ENCODE measurements at regions not wholly inside any gene's neighbourhood (a gene's known extent, or its start where the extent isn't known, plus 50 kb on each side); places are given as distances from the start of the nearest gene placed in this dataset.
A peak's percentile ranks its signal among the peaks of the same experiment; 100 is the strongest.

GRCh38 chr14:51533872-51534553 is 117.7 kb upstream of the FRMD6 start:
- TF ChIP-seq TAF1 (IDR thresholded peaks at IDR 0.05; ENCODE audit: low read depth, low read length): no peak
- TF ChIP-seq KDM1A (IDR thresholded peaks at IDR 0.05; ENCODE audit: borderline replicate concordance, low read length): no peak
- no peak for TF ChIP-seq ZNF274 (IDR thresholded peaks at IDR 0.05; ENCODE audit: borderline replicate concordance, extremely low read depth, low read length)
- TF ChIP-seq EGR1 (IDR thresholded peaks at IDR 0.05; ENCODE audit: borderline replicate concordance, low read depth, low read length): no peak
- no peak for TF ChIP-seq POLR2AphosphoS5 (IDR thresholded peaks at IDR 0.05; ENCODE audit: low read depth, low read length)
- no peak for TF ChIP-seq GTF2F1 (IDR thresholded peaks at IDR 0.05; ENCODE audit: borderline replicate concordance, low read depth, low read length)
- Histone ChIP-seq H2BK15ac (ENCODE audit: low read length) (no peak overlapping the region), H3K56ac (replicated peaks; ENCODE audit: insufficient read length, low read depth, low read length) (no peak overlapping the region), H2BK20ac (ENCODE audit: low read length) (no peak overlapping the region), H3K23ac (ENCODE audit: insufficient read length) (no peak overlapping the region), H3K27me3 (replicated peaks in 1 of 4; ENCODE audit: control insufficient read depth in 3 of 4, extremely low read depth in 1 of 4, insufficient read depth in 3 of 4, low read length in 3 of 4) (no peaks in the 10 kb centered on the region), H4K8ac (ENCODE audit: extremely low read depth, insufficient read depth, low read length) (no peak overlapping the region), H4K20me1 (replicated peaks in 1 of 2; ENCODE audit: control insufficient read depth in 1 of 2, insufficient read depth in 2 of 2, low read length in 2 of 2) (no peaks in the 10 kb centered on the region), H3K4me1 (replicated peaks in 1 of 4; ENCODE audit: control insufficient read depth in 3 of 4, insufficient read depth in 4 of 4, low read length in 3 of 4) (no peaks in the 10 kb centered on the region), H3K4me2 (ENCODE audit: insufficient read depth in 1 of 2, low read depth in 2 of 2, low read length in 2 of 2) (no peak overlapping the region), H3K4me3 (ENCODE audit: extremely low read depth in 1 of 4, insufficient read depth in 2 of 4, low read depth in 3 of 4, low read length in 4 of 4) (no peak overlapping the region), H3K79me1 (ENCODE audit: low read depth, low read length) (no peaks in the 10 kb centered on the region), H4K5ac (ENCODE audit: insufficient read length, low read depth, low read length) (no peak overlapping the region), H3K4ac (replicated peaks; ENCODE audit: insufficient read length, low read depth, low read length) (no peak overlapping the region), H3K9me3 (ENCODE audit: insufficient read depth in 2 of 2, low read depth in 1 of 2, low read length in 1 of 2) (peaks cover 0 to 7% of the 10 kb centered on the region in 2 experiments; a peak in 2 of 4 replicates), H2AK5ac (ENCODE audit: low read depth, low read length) (no peak overlapping the region), H4K91ac (replicated peaks; ENCODE audit: insufficient read length, low read length) (no peak overlapping the region), H3K79me2 (ENCODE audit: control insufficient read depth in 1 of 2, insufficient read depth in 2 of 2, low read length in 2 of 2) (no peaks in the 10 kb centered on the region), H3K18ac (ENCODE audit: extremely low read depth, low read length) (no peak overlapping the region), H3K14ac (ENCODE audit: insufficient read length) (no peak overlapping the region), H3K27ac (ENCODE audit: low read depth, low read length) (no peak overlapping the region), H3K9ac (replicated peaks in 1 of 4; ENCODE audit: extremely low read depth in 1 of 4, low read depth in 3 of 4, low read length in 3 of 4) (no peak overlapping the region), H3K36me3 (ENCODE audit: control insufficient read depth in 2 of 4, insufficient read depth in 4 of 4, low read length in 3 of 4) (no peaks in the 10 kb centered on the region), H2AFZ (ENCODE audit: low read length) (0 out of 2 replicates have a peak overlapping the region, but pooled peaks have one; percentile 23), H2BK120ac (replicated peaks; ENCODE audit: low read depth, low read length) (no peak overlapping the region), H3K23me2 (ENCODE audit: low read depth, low read length) (no peaks in the 10 kb centered on the region; the same call in 1 of the 2 replicates), H2BK5ac (ENCODE audit: low read depth, low read length) (no peak overlapping the region), H2BK12ac (ENCODE audit: low read depth, low read length) (no peak overlapping the region)
- CTCF ChIA-PET (ENCODE audit: partially characterized antibody): interaction anchor here (0.6 to 1.3 kb wide), 4 partner anchors 190 to 250 kb away, joined by 3 to 4 read pairs (median 3); no protein-coding TSS in a partner anchor
- FAIRE-seq: no peak
- DNase-seq (ENCODE audit: low read depth in 1 of 2, low spot score in 2 of 2): no peak
- WGBS, 2 experiments (ENCODE audit: extremely low coverage in 1 of 2, insufficient coverage in 1 of 2, insufficient read length in 1 of 2, insufficient replicate concordance in 2 of 2, low coverage in 1 of 2, low lambda C conversion rate in 2 of 2, missing lambda C conversion rate in 1 of 2): 85 to 100% methylated on average over 1 to 3 of the region's 3 CpGs
- POLR2A ChIA-PET (ENCODE audit: partially characterized antibody): no interaction called here

All from H1 (cell line).